ENCODE measurements at regions not wholly inside any gene's neighbourhood (a gene's known extent, or its start where the extent isn't known, plus 50 kb on each side); places are given as distances from the start of the nearest gene placed in this dataset.

DNA sequence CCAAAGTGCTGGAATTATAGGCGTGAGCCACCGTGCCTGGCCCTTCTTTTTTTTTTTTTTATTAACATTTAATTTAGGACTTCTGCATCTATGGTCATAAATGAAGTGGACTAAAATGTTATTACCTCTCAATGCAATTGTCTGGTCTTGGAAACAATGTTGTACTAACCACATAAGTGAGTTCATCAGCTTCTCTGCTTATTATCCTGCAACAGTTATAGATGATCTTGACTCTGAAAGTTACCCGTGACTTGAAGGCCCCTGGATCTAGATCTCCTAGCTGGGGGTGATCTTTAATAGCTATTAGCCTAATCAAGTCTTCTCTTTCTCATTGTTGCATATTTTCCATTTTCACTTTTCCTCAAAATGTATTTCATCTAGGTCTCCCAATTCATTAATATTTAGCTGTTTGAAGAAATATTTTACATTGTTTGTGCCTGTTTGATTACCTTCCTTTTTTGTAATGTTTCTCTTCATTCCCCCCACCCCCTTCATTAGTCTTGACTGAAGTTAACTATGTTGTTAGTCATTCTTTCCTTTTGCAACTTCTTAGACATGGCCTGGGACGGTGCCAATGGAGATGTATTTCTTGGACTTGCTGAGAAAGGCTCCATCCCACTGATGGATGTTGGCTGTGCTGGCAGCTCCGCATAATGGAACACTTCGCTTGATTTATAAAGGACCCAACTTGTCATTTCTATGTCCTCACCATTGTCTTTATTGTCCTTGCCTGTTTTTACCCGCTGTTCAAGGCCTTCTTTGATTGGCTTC, 141.6 kb upstream of the RIOK3 start:
- Mint-ChIP-seq H3K9me3 (peaks cover 8% of the 10 kb centered on the region), H3K36me3 (ENCODE audit: low read depth) (peaks cover 18% of the 10 kb centered on the region), H3K4me1 (peaks cover 18% of the 10 kb centered on the region), H3K27ac (no peak overlapping the region), H3K27me3 (ENCODE audit: low read depth, poor library complexity) (no peaks in the 10 kb centered on the region), H3K4me3 (no peak overlapping the region)
- TF ChIP-seq, protein P1, sequence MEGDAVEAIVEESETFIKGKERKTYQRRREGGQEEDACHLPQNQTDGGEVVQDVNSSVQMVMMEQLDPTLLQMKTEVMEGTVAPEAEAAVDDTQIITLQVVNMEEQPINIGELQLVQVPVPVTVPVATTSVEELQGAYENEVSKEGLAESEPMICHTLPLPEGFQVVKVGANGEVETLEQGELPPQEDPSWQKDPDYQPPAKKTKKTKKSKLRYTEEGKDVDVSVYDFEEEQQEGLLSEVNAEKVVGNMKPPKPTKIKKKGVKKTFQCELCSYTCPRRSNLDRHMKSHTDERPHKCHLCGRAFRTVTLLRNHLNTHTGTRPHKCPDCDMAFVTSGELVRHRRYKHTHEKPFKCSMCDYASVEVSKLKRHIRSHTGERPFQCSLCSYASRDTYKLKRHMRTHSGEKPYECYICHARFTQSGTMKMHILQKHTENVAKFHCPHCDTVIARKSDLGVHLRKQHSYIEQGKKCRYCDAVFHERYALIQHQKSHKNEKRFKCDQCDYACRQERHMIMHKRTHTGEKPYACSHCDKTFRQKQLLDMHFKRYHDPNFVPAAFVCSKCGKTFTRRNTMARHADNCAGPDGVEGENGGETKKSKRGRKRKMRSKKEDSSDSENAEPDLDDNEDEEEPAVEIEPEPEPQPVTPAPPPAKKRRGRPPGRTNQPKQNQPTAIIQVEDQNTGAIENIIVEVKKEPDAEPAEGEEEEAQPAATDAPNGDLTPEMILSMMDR (IDR thresholded peaks at IDR 0.05) = no peak
- no peak for DNase-seq

DNA sequence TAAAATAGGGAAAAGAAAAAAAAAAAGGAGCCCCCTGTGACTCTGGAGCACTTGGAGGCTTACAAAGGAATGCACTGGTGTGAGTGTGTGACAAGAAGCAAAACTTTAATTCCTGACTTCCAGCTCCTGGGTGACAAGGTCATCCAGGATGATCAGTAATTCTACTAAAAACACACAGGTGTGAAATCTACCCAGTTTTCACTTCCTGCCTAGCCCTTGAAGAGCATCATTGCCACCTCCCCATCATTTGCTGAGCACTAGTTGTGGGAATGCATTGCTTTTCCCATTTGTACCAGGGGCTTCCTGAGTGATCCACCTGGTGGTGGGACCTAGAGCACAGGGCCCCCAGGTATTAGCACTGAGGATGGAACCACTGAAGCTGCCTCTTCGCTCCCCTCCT, 139.7 kb upstream of the RIOK3 start:
- peaks cover 4% of the 10 kb centered on the region for H3K27me3 Mint-ChIP-seq (ENCODE audit: low read depth, poor library complexity)
- H3K9me3 Mint-ChIP-seq = peaks cover 8% of the 10 kb centered on the region
- no peak overlapping the region for H3K27ac Mint-ChIP-seq
- H3K36me3 Mint-ChIP-seq (ENCODE audit: low read depth) = peaks cover 17% of the 10 kb centered on the region
- H3K4me1 Mint-ChIP-seq = peaks cover 18% of the 10 kb centered on the region
- TF ChIP-seq, protein P1 (IDR thresholded peaks at IDR 0.05) = no peak
- DNase-seq = no peak
- H3K4me3 Mint-ChIP-seq = no peak overlapping the region

DNA sequence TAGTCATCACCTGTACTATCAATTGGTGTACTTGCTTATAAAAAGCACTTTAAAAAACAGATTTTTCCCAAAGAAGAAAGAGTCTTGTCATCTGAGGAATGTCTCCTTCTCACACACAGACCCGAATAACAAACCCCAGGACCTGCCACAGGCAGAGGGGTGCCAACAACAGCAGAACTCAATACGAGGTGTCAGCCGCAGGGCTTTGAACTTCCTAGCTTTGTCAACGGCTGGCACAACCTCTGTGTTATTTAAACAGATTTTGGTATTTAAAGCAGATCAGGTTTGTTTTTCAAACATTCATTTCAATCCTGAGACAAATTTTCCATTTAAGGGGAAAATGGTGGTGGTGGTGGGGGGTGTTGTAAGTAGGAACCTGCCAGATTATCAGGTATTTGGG, 138.4 kb upstream of the RIOK3 start:
- no peak for DNase-seq
- Mint-ChIP-seq H3K9me3 (peaks cover 8% of the 10 kb centered on the region), H3K4me3 (no peak overlapping the region), H3K27ac (no peak overlapping the region), H3K36me3 (ENCODE audit: low read depth) (peaks cover 11% of the 10 kb centered on the region), H3K27me3 (ENCODE audit: low read depth, poor library complexity) (peaks cover 4% of the 10 kb centered on the region), H3K4me1 (peaks cover 18% of the 10 kb centered on the region)
- TF ChIP-seq, protein P1 (IDR thresholded peaks at IDR 0.05) = no peak

DNA sequence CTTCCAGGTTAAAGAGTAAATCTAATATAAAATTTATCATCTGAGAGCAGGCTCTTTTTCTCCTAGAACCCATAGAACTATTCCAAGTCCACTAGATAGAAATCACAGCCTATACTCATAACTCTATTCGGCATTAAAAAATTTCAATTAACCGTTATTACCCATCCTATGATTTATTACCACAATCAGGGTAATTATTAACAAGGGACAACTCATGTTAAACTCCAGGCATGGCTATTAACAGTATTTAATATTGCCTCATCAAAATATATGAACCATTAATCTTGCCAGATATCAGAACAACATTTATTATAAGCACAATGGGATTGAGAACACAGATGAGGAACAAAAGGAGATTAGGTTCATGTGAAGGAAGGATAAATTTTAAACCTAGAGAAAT, 136.8 kb upstream of the RIOK3 start:
- no peak overlapping the region for H3K27ac Mint-ChIP-seq
- peaks cover 16% of the 10 kb centered on the region for H3K36me3 Mint-ChIP-seq (ENCODE audit: low read depth)
- peaks cover 8% of the 10 kb centered on the region for H3K9me3 Mint-ChIP-seq
- H3K27me3 Mint-ChIP-seq (ENCODE audit: low read depth, poor library complexity) = peaks cover 4% of the 10 kb centered on the region
- peaks cover 24% of the 10 kb centered on the region for H3K4me1 Mint-ChIP-seq
- H3K4me3 Mint-ChIP-seq = no peak overlapping the region
- DNase-seq = no peak
- TF ChIP-seq, protein P1 (IDR thresholded peaks at IDR 0.05) = no peak

DNA sequence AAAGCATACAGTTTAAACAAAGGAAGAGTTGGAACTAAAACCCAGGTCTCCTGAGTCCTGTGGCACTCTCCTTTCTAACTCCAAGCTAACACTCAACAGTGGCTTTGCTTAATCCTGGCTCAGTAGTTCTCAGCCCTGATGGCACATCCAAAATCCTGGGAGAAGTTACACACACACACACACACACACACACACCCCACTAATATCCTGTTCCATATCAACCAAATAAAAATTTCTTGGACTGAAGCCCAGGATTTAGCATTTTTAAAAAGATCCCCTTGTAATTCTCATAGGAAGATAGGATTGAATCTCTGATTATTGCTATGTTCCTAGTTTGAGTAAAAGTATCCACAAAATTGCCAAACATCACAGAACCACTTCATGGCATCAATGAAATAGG, 136.1 kb upstream of the RIOK3 start:
- H3K27me3 Mint-ChIP-seq (ENCODE audit: low read depth, poor library complexity) = peaks cover 4% of the 10 kb centered on the region
- peaks cover 19% of the 10 kb centered on the region for H3K36me3 Mint-ChIP-seq (ENCODE audit: low read depth)
- DNase-seq = no peak
- peaks cover 22% of the 10 kb centered on the region for H3K4me1 Mint-ChIP-seq
- H3K9me3 Mint-ChIP-seq = peaks cover 8% of the 10 kb centered on the region
- TF ChIP-seq, protein P1 (IDR thresholded peaks at IDR 0.05) = no peak
- no peak overlapping the region for H3K4me3 Mint-ChIP-seq
- peak overlapping the region; percentile 8 for H3K27ac Mint-ChIP-seq

Measured in nephron progenitor cell (in vitro differentiated cells).